HFF-Myc (cell line): ENCODE measurements at regions not wholly inside any gene's neighbourhood (a gene's known extent, or its start where the extent isn't known, plus 50 kb on each side); places are given as distances from the start of the nearest gene placed in this dataset.

Experiments used
- DNase-seq: peaks from one replicate; pipeline ENCODE4 v3.0.0-alpha.2; 2011; ENCODE audit warnings: low read depth; ENCODE audit errors: extremely low read depth
- H3K4me3 ChIP-seq: replicated peaks from 2 replicates; pipeline ENCODE4 v1.5.1; 2011; ENCODE audit warnings: low read depth, mild to moderate bottlenecking, control low read depth, low read length
- CTCF ChIP-seq: IDR thresholded peaks from 2 replicates; pipeline ENCODE4 v1.5.1; 2012; ENCODE audit warnings: mild to moderate bottlenecking, low read depth, low read length, control low read depth; ENCODE audit errors: missing control alignments

- DNase-seq: no peak
- no peak for TF ChIP-seq CTCF
- no peak overlapping the region for H3K4me3 ChIP-seq
These were observed 55.2 kb upstream of the FAM136A start for GRCh38 chr2:70356941-70357683.

- DNase-seq: no peak
- TF ChIP-seq CTCF: no peak
- H3K4me3 ChIP-seq: no peak overlapping the region
These were observed 52.5 kb upstream of the FAM136A start for GRCh38 chr2:70354264-70354949.
